NOMO-1 (cell line): ENCODE measurements at regions not wholly inside any gene's neighbourhood (a gene's known extent, or its start where the extent isn't known, plus 50 kb on each side); places are given as distances from the start of the nearest gene placed in this dataset.
"Not testable (repeated sequence)": the region's sequence is repeated elsewhere in the genome, so short reads cannot be mapped to it uniquely, and the experiment has no call there.

Experiments
- DNase-seq, 2 experiments: peaks; one replicate each; lab custom pipeline; 2025; ENCODE audit not compliant: unreplicated experiment in 2 of 2; lab: John Stamatoyannopoulos, UW

DNA sequence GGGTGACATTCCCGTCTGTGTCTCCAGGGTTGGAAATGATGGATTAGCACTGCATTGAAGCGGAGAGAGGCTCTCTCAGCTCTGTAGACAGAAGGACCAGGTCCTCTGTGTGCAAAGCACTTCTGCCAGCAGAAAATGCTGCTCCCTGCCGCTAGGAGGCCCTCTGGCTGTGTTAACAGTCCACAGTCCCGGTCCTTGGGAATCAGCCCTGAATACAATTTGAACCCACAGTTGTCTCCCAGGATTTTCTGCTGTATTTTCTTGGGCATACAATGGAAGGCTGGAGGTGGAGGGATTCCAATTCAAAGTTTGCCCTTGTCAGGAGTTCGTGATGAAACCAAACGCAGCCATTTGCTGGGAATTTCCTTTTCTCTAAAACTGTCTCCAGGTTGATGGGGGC, 205.2 kb downstream of the GLRX3 start:
- DNase-seq: no peak

DNA sequence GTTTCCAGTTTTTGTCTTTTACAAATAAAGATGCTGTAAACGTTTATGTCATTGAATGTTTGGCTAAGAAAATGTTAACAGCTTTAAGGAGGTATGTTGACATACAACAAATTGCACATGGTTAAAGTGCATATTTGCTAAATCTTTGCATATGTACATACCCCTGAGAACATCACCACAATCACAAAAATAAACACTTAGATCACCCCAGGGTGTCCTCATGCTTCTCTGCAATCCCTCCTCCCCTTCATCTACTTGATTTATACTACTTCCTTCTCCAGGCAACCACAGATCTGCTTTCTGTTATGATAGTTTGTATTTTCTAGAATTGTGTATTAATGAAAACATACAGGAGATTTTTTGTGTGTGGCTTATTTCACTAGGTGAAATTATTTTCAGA, 209.5 kb downstream of the GLRX3 start:
- no peak for DNase-seq

DNA sequence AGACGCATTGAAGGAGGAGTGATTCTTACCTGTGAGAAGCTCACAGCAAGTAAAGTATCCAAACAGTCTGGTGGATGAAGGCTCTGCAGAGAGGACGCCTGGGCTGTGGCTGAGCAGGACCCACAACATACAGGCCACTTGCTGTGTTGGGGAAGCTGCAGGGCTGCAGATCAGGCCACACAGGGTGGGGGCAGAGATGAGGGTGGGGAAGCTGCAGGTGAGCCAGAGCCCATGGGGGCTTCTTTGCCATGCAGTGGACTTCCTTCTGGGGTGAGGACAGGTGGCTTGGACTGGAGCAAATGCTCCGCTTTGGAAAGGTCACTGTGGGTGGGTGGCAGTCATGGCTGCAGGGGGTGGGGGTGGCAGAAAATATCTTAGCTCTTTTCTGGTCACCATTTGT, 214.8 kb downstream of the GLRX3 start:
- no peak for DNase-seq

DNA sequence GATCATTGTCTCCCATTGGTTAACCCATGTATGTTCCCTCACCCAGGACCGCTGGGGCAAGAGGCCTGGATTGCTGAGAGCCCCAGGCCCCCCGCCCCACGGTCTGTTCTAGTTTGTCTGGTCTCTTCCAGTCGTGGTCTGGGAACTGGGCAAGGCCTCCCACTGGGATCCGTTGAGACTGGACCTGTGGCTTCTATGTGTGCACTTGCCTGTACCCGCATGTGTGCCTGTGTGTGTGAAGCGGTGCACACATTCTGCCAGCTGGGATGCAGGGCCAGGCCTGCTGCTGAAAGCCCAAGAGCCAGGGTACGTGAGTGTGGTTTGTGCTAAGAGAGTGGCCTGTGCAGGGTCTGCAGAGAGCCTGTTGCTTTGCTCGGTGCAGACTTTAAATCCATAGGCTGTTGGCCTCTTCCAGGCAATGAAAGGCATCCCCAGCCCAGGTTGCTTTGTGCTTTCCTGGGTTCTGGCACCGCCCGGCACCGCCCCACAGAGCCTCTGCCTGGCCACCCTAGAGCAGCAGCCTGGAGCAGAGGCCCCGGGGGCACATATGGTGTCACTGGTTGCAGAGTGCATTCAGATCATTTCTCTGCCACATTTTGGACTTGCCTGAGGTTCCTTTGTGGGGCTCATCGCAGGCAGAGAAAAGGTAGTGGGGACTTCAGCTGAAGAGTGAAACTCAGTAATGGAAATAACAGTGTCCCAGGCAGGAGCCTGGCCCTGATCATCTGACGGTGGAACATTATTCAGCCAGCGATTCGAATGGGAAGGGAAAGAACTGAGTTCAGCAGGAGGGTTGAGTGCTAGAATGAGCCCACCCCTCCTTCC, 215.5 kb downstream of the GLRX3 start:
- no peak for DNase-seq

DNA sequence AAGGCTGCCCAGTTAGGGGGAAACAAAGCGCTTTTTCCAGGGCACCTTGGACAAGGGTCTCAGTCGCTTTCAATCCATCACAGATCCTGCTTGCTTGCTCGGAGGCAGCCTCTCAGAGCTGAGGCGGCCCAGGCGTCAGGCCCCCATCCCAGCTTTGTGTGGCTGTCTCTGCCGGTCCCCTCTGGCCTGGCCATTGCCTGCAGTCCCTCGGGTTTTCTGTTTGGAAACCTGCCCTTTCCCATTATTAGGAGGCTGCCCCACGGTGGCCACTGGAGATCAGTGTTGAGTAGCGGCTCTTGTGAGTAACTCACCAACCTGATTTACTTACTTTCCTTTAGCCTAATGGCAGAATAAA, 216.1 kb downstream of the GLRX3 start:
- no peak for DNase-seq

DNA sequence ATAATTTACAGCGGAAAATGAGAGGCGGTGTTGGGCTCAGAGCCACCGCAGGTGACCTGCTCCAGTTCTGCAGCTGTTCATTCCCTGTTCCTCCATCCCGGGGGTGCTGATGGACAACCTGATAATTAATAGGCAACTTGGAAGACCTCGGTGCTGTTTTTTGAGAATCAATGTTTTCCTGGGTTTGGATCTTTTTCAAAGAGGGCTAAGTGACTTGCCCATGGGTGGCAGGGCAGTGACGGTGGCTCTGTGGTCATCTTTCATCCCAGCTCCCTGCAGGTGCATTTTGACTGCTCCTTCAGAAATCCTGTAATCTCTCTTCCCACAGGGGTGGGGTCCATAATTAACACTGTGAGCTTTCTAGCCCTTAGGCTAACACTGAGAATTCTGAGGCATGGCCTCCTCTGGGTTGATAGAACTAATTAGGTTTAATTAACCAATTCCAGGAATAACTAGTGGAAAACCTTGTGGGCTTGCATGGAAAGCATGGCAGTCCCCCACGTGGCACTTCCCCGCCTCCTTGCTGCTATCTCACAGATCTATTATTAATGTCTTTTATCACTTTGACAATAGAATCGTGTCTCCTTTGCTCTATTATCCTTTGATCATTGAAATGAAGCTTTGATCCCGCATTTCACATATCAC, 217.9 kb downstream of the GLRX3 start:
- no peak for DNase-seq

DNA sequence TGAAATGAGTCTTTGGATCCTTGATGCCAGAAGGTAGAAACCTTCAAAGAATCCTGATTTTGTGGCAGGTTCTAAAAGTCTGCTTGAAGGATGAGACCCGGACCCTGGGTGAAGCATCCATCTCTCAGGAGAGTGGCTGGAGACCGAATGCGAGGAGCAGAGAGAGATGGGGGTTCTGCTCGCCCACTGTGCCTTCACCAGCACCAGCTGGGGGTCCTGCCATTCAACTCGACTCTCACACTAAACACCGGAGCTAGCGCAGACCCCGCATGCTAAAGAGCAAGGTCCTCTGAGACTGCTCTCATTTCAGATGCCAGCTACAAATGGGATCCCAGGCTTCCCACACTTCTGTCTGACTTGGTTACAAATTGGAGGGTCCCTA, 218.4 kb downstream of the GLRX3 start:
- DNase-seq: no peak

DNA sequence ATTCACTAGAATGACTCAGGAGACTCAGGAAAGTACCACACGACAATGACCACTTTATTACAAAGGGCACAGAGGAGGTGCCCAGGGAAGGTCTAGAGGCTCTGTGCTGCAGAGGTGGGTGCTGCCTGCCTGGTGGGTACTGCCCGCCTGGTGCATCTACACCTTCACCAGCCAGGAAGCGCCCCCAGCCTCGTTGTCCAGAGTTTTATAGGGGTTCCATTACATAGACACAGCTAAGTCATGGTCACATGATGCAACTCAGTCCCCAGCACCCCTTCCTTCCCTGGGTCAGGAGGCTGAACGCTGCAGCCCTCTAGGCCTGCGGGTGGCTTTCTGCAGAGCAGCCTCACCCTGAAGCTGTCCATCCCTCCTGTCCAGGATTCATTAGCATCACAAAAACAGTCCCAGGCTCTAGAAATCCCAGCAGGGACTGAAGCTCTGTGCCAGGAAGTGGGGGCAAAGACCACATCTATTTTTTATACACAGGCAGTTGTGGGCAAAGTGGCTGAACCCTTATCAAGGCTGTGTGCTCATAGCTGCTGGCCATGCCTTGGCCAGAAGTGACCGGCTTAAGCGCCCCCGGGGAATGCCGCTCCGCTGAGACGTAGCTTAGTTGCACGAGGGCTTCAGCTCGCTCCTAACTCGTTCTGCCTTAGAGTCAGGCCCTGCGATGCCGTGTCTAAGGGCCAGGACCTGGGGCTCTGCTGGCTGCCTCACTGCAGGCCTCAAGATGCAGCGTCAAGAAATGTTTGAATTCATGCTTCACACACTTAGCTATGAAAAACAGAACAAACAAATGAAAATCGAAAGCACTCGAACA, 219.0 kb downstream of the GLRX3 start:
- no peak for DNase-seq

DNA sequence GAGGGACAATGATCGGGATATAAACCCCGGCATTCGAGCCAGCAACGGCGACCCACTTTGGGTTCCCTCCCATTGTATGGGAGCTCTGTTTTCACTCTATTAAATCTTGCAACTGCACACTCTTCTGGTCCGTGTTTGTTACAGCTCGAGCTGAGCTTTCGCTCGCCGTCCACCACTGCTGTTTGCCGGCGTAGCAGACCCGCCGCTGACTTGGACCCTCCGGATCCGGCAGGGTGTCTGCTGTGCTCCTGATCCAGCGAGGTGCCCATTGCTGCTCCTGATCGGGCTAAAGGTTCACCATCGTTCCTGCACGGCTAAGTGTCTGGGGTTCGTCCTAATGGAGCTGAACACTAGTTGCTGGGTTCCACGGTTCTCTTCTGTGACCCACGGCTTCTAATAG, 220.2 kb downstream of the GLRX3 start:
- not testable (repeated sequence) for DNase-seq

DNA sequence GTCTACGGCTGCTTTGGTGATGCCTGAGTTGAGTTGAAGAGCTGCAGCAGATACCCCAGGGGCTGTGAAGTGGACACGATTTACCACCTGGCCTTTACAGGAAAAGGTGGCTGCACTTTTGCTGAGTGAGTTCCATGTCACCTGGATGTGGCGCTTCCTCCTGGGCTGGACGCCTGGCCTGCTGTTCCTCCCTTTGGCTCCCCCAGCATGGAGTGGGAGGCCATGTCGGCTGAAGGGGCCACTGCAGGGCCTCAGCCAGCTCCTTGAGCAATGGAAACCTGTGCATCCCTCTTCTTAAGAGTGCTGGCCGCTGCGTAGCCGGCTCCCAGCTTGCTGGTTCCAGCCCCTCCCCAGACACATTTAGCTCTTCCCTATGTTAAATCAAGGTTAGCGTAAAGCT, 221.0 kb downstream of the GLRX3 start:
- no peak for DNase-seq

DNA sequence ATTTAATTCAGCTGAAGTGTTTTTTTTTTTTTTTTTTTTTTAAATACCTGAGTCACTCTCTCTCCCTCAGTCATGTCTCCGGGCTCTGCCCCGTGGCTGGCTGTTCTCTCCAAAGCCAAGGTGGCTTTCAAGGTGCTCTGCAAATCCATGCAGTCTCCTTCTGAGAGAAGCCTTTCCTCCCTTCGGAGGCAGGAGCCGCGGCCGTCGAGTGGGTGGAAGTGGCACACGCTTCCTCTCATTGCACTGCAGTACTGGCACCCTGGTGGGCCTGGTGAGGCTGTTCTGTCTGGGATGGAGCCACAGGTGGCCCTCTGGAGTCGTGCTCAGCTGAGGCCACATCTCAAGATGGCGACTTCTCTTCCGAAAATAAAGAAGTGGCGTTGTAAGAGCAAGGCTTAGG, 221.8 kb downstream of the GLRX3 start:
- DNase-seq: no peak

DNA sequence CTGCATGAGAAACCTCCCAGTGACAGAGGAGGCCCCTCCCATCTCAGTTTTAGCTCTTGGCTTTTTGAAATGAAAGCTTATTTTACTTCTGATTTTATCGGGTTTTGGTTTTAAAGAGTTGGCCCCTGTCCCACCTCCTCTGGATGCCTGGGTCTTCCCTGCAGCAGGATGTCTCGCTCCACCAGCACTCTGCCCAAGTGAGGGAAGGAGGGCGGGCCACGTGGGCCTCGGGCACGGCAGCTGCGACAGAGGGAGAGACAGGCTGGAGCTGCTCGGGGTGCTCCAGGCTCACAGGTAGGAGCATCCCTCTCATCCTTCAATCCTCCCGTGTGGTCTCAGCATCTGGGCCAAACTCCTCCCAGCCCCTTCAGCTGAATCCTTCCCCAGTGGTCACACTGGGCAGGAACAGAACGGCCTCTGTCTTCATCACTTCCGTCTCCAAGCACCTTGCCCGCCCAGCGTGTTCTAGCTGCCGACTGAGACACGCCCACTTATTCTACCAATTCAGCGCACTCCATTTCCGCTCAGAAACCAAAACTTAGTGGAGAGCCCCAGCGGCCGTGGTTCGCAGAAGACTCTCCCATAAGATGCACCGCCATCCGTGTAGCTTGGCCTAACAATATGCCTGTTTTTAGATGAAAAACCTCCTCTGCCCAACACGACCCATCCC, 222.9 kb downstream of the GLRX3 start:
- DNase-seq: no peak

DNA sequence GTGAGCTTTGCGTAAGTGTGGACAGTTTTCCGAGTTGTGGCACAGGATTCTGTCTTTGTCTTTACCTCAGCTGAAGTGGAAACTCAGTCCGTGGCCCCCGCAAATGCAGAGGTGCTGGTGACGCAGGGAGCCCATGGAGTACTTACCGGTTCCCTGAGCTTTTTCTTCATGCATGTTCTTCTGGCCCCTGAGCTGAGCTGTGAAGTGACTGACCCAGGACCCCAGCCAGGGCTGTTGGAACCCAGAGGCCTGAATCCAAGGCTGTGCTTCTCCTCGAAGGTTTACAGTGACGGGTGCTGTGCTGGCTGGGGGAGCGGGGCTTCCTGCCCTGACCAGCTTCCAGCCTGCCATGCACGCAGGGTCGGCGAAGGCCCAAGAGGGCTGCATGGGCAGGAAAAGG, 223.5 kb downstream of the GLRX3 start:
- no peak for DNase-seq

DNA sequence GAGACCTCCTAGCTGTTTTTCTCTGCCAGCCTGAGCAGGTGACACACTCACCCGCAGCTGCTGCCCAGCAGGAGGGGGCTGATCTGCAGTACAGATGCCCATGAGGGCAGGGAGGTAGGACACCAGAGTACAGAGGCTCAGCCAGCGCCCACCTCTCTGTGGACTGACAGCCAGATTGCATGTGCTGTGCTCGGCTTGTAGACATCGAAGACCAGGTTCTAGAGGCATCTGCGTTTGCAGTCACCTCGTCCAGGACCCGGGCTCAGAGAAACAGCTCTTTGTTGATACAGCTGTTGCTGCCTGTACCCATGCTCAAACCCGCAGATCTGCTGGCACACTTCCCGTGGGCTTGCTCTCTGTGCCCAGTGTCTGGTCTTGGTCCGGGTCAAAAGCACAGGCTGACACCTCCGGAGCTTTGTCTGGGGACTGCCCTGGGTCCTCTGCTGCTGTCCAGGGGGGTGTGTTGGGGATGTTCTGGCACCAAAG, 224.7 kb downstream of the GLRX3 start:
- no peak for DNase-seq

DNA sequence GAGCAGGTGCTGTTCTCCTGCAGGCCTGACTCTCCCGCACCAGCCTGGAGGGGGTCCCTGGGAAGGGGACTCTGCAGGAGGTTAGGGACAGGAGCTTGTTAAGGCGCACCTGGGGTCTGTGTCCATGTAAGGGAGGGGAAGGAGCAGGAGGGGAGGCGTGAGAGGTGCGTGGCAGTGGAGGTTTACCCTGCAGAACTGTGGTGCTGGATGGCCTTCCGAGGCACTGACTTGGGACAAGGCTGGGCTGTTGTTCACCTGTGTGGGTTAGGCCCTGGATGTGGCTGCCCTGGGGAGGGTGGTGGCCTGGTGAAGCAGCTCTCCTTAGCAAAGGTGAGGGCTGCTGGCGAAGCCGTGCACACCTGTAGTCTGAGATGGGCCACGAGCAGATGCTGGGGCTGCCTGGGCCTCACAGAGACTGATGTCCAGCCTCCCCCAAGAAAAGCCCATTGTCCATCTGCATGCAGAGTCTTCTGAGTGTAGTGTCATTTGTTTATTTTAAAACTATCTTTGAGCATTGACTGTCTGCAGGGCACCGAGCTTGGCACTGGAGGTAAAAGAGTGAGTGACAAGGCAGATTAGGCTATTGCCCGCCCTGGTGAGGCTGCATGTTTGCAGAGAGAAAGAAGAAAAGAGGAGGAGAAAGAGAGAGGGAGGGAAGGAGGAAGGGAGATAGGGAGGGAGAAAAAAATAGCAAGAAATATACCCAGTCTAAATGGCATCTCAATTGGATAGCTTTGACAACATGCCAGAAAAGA, 225.3 kb downstream of the GLRX3 start:
- no peak for DNase-seq

DNA sequence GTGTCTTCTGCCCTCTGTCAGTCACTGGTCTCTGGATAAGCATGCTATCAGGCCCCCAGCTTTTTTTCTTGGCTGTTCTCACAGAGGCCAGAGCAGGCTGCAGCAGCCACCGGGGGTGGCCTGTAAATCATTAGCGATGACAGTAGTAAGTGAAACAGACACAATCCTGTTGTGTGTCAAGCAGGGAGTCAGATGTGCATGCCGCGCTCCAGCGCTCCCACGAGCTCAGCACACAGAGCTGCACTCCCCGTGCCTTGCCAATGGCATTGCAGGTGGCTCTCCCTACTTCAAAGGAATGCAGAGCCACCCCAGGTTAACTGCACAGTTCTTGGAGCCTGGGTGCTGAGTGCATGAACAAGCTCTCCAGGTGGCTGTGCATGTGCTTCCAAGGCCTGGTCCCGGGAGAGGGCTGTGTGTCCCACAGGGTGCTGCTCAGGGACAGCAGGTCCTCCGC, 226.1 kb downstream of the GLRX3 start:
- no peak for DNase-seq

DNA sequence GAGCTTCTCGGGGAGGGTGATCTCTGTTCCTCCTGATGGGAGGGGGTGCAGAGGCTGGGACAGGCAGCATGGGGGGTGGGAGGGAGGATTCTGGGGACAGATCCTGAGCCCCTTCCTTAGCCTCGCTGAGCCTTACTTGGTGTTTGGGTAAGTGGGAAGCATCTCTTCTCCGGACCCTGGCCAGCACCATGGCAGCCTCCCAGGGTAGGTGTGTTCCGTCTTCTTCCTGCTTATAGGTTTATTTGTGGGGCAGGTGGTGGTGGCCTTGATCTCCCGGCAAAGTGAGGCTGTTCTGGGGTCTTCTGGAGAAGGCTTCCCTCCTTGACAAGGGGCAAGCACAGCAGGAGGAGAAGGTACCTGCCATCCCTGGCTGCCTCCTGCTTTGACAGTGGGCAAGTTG, 226.9 kb downstream of the GLRX3 start:
- no peak for DNase-seq

DNA sequence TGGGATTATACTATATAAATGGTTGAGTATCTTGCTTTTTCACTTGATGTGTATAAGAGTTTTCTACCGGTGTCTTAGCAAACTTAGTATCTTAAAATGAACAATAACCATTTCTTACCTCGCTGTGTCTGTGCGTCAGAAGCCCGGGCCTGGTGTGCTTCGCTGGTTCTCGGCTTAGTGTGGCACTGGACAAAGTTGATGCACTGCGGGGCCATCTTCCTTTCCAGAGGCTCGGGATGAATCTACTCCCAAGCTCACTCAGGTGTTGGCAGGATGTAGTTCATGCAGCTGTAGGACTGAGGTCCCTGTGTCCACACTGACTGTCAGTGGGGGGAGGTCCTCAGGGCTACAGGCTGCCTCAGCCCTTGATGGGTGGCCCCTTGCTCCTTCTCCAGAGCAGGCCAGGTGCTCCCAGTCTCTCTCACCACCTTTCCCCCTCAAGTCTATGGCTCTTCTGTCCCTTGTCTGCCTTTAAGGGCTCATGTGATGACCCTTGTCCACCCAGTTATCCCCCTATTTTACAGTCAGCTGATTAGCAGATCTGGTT, 227.8 kb downstream of the GLRX3 start:
- no peak for DNase-seq

DNA sequence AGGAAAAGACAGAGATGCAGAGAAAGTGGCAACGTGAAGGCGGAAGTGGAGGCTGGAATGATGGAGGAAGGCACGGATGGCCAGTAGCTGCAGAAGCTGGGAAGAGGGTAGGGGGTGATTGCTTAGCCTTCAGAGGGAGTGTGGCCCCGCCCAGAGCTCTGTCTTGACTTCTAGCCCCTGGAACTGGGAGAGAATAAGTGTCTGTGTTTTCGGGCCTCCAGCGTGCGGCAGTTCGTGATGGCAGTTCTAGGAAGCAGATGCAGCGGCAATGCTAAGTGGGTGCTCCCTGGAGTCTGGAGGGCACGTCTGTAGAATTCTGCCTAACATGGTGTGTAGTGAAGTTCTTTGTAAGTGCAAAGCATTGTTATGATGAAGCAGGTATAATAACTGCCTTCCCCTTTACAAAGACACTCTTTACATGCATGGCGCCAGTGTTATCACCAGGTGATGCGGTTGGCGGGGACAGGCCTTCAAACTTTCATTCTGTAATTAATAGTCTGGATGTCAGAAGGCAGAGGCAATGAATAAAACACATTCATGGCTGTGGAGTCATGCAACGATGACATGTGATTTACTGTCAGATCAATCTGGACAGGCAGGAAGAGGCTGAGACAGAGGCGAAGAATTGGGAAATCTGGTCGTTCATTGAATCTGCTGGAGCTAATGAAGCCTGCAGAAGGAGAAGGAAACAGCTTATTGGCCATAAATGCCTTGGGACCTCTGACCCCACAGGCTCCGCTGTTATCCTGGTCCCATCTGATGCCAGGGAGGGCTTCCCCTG, 228.6 kb downstream of the GLRX3 start:
- no peak for DNase-seq
